ENCODE measurements at regions not wholly inside any gene's neighbourhood (a gene's known extent, or its start where the extent isn't known, plus 50 kb on each side); places are given as distances from the start of the nearest gene placed in this dataset.
"Not testable (repeated sequence)": the region's sequence is repeated elsewhere in the genome, so short reads cannot be mapped to it uniquely, and the experiment has no call there.

GRCh38 chr10:121351540-121351939, 246.7 kb downstream of the FGFR2 start:
- DNase-seq = no peak

GRCh38 chr10:121352231-121352855, 245.9 kb downstream of the FGFR2 start:
- no peak for DNase-seq

- no peak for DNase-seq
Observed at GRCh38 chr10:121355161-121355560, 243.1 kb downstream of the FGFR2 start.

GRCh38 chr10:121356183-121356582, 242.1 kb downstream of the FGFR2 start:
- DNase-seq = no peak

GRCh38 chr10:121357401-121357800, 240.8 kb downstream of the FGFR2 start:
- no peak for DNase-seq

- DNase-seq = no peak
Observed at GRCh38 chr10:121362026-121362425, 236.2 kb downstream of the FGFR2 start.

GRCh38 chr10:121365566-121365965, 232.7 kb downstream of the FGFR2 start:
- DNase-seq = no peak

- DNase-seq = no peak
Observed at GRCh38 chr10:121368347-121369025, 229.8 kb downstream of the FGFR2 start.

- no peak for DNase-seq
Observed at GRCh38 chr10:121369616-121370015, 228.6 kb downstream of the FGFR2 start.

GRCh38 chr10:121371836-121372235, 226.4 kb downstream of the FGFR2 start:
- no peak for DNase-seq

- no peak for DNase-seq
Observed at GRCh38 chr10:121373411-121373810, 224.8 kb downstream of the FGFR2 start.

GRCh38 chr10:121374121-121374520, 224.1 kb downstream of the FGFR2 start:
- no peak for DNase-seq

GRCh38 chr10:121375172-121375571, 223.1 kb downstream of the FGFR2 start:
- no peak for DNase-seq

GRCh38 chr10:121378251-121378801, 219.9 kb downstream of the FGFR2 start:
- DNase-seq = no peak

GRCh38 chr10:121379013-121379412, 219.2 kb downstream of the FGFR2 start:
- DNase-seq = no peak

GRCh38 chr10:121380211-121380610, 218.0 kb downstream of the FGFR2 start:
- DNase-seq = no peak

GRCh38 chr10:121382029-121382520, 216.2 kb downstream of the FGFR2 start:
- not testable (repeated sequence) for DNase-seq

GRCh38 chr10:121385136-121385535, 213.1 kb downstream of the FGFR2 start:
- DNase-seq = no peak

- no peak for DNase-seq
Observed at GRCh38 chr10:121392657-121393056, 205.6 kb downstream of the FGFR2 start.

- DNase-seq = no peak
Observed at GRCh38 chr10:121393522-121393921, 204.7 kb downstream of the FGFR2 start.

GRCh38 chr10:121400507-121400906, 197.7 kb downstream of the FGFR2 start:
- DNase-seq = not testable (repeated sequence)

- DNase-seq = no peak
Observed at GRCh38 chr10:121403527-121403926, 194.7 kb downstream of the FGFR2 start.

GRCh38 chr10:121404611-121405010, 193.6 kb downstream of the FGFR2 start:
- no peak for DNase-seq

GRCh38 chr10:121405096-121405495, 193.1 kb downstream of the FGFR2 start:
- no peak for DNase-seq
